Umbilical cord (tissue), 1 donor: ENCODE measurements at regions not wholly inside any gene's neighbourhood (a gene's known extent, or its start where the extent isn't known, plus 50 kb on each side); places are given as distances from the start of the nearest gene placed in this dataset.

Experiments used
- DNase-seq: peaks from one replicate; pipeline ENCODE4 v3.0.0-alpha.2; 2015; ENCODE audit warnings: low spot score

DNA sequence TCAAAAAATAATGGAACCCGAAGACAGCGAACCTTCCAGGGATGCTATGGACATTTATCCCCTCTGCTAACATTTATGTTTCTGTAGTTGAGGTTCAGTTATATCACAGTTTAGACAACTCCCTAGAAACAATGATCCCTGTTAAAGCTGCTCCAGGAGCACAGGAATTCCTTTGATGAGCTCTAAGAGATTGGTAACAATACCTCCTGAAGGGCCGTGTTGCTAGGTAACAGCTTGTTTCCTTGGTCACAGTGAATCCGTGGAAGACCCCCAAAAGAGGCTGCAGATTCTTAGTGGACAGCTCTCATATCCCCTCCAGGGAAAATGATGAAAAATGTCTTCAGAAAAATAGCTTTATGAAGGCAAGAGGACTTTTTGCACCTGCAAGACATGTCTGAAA lies 160.2 kb downstream of the SERPINI1 start:
- no peak for DNase-seq

- no peak for DNase-seq
These were observed 159.7 kb downstream of the SERPINI1 start for GRCh38 chr3:167895178-167895577.

DNA sequence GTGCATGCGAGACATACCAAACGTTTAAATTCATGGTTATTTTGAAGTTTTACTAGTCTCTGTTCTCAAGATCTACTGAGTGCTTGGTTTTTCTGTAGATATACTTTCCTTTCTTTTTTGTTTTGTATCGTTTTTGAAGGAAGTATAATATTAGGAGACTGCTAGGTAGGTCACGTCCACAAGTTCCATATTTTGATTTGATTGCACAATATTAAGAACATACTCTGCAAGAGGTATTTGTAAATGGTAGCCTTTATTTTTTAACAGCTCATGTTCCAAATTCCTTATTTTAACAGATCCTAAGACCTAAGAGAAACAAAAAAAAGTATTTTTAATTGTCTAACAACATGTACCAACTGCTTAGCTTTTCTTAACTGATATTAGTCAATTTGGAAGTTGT lies 156.7 kb downstream of the SERPINI1 start:
- no peak for DNase-seq

- no peak for DNase-seq
These were observed 151.6 kb downstream of the SERPINI1 start for GRCh38 chr3:167887096-167887495.

DNA sequence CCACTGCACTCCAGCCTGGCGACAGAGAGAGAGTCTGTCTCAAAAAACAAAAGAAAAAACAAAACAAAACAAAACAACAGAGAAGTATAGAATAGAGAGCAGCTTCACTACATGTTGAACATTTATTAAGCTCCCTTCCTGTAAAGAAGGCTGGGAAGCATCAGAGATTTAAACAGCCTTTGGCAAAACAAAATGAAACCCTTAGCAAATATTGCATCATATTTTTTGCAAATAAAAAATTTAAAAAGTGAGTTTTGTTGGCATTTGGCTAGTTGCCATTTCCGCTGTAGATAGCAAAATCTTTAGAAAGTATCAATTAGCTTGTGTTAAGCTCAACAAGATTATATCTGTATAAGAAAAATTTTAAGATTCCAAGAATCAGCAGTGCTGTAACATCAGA lies 151.2 kb downstream of the SERPINI1 start:
- DNase-seq = peak; percentile 25

GRCh38 chr3:167885277-167885676 lies 149.8 kb downstream of the SERPINI1 start:
- no peak for DNase-seq

- DNase-seq = no peak
These were observed 149.0 kb downstream of the SERPINI1 start for GRCh38 chr3:167884481-167884880.

DNA sequence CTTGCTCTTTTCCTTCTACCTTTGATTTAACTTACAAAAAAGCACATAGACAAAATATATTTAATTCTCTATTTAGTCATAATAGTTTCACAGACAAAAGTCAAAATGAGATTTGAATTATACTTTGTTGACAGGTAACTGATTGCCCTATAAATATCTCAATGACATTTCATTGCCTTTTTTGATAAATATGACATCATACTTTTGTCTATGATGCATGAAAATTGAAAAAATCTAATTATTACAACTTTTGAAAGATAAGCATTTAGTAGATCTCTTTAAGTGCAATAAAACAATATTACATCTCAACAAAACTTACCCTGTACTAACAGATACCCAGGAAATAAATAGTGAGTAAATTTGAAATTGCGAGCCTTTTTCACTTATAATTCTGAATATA lies 147.9 kb downstream of the SERPINI1 start:
- no peak for DNase-seq

GRCh38 chr3:167882057-167882667 lies 146.6 kb downstream of the SERPINI1 start:
- DNase-seq = peak; percentile 44

GRCh38 chr3:167880183-167880582 lies 144.7 kb downstream of the SERPINI1 start:
- DNase-seq = no peak

GRCh38 chr3:167876620-167877281 lies 141.2 kb downstream of the SERPINI1 start:
- peak; percentile 79 for DNase-seq
